HG03097 (cell line): ENCODE measurements at regions not wholly inside any gene's neighbourhood (a gene's known extent, or its start where the extent isn't known, plus 50 kb on each side); places are given as distances from the start of the nearest gene placed in this dataset.

Experiments used
- ATAC-seq: cut with Tn5 transposase; IDR thresholded peaks from one replicate; pipeline ENCODE4 v1.9.1; 2021; ENCODE audit not compliant: unreplicated experiment, low FRiP score

DNA sequence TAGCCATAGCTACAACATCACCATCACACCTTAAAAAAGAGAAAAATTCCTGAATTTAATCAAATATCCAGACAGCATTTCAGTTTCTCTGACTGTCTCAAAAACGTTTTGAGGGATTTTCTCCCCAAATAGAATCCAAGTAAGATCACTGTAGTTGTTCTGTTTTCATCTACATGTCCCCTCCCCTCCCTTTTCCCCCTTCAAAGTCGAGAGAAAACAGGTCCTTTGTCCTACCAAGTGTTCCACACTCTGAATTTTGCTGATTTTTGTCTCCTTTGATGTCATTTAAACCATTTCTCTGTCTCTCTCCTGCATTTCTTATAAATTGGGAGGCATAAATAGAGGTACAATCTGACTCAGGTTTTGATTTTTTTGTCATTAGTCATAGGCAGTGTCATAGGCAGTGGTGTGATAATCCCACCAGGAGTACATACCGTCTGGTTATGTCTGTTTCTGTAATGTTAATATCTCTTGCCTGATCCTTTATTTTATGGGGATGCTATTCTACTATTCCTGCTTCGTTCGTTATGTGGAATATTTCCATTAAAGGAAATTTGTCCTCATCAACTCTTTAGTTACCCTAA is 348.6 kb downstream of the PTTG2 start:
- ATAC-seq: no peak

DNA sequence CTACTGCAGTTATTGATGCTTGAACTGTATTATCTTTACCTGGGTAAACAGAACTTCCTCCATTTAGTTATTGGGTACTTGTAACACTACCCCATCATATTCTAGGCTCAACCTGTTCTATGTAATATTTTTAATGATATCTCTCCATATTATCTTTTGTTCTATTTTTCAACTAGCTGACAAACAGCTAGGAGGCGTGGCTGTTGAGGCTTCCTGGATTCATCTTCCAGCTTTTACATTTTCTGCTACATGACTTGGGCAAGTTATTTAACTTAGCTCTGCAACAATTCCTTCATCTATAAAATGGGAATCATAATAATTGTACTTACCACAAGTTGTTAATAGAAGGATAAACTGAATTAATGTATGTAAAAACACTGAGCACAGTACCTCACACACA is 349.3 kb downstream of the PTTG2 start:
- ATAC-seq: no peak

DNA sequence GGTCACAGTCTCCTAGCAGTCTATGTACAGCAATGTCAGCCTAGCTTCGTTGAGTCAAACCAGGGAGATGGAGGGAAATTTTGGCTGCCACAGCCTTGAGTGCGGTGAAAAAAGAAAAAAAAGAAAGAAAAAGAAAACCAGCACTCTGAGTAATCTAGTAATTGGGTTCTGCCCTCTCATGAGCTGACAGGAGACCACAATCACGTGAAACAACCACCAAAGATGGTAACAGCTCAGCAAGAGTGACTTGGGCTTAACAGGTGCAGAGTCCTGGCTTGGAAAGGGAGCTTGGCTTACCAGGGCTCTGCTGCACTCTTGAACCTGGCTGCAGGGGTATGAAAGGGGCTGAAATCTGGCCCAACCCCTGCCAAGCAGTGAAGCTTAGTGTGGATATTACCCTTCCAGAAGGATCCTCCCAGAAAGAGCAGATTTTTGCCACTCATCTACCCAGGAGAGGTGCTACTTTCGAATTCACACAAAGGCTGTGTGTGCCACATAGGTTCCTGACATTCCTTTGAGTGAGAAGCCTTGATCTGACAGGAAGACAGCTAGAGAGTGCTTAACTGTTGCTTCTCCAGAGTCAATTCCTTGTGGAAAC is 350.3 kb downstream of the PTTG2 start:
- ATAC-seq: peak; percentile 84

DNA sequence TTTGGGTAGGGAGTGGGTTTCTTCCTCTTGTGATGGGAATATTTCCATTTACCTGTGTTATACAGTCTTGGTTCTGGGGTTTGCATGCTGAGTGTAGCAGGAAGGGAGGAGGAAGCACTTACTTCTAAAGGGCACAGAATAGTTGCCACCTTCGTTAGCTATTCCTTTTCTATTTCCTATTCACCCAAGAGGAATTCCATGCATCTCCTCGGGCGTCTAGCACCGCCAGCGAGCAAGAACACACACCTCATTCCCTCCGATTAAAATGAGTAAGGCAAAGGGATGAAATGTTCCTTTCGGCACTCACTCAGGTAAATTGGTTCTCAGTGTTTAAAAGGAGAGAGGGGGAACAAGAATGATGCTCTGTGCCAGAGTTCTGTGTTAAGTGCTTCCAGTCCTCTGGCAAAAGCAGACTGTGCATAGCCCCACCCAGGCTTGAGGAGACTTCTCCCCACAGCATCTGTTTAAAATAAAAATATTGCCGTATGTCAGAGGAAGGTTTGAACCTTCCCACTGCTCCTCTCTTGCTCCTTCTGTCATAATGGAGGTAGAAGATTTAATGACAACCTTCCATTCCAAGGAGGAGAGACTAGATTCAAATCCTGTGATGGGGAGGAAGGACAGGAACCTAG is 351.4 kb downstream of the PTTG2 start:
- no peak for ATAC-seq

DNA sequence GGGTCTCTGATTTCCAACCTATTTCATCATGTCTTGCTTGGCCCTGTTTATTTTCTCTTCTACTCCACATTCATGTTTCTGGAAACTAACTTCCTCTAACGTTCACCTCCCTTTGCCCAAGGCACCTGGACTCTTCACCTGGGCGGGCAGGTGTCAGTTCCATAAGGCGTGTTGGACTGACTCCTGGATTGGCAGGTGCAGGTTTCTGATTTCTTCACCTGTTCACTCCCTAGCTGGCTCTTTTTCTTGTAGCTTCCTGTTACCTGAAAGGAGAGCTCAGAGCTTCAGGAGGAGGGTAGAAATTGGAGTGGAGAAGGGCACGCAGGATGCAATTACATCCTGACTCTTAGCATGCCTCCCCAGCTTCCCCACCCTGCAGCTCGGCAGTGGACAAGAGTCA is 350.8 kb upstream of the KLF3 start:
- ATAC-seq: no peak

DNA sequence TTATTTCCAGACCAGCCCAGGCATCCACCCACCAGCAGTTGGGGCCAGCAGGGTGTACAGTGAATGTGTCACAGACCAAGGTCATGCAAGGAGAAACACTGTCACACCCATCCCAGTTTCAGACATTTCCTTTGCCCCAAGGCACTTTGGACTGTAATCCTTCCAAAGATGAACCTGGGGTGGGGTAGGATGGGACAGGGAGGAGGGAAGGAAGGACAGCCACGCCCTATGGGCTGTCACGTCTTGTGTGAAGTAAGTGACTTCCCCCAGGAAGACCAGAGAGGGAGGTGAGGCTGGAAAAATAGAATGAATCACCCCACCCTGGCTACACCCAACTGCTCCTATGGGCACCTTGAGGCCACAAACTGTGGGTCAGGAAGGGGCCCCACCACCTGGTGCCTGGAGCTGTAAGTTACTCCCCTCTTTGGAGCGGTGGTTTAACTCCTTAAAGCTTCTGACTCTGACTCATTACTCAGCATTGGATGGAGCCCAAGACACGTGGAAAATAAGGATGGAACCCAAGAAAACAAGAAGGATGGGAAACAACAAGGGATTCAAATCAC is 349.9 kb upstream of the KLF3 start:
- no peak for ATAC-seq

DNA sequence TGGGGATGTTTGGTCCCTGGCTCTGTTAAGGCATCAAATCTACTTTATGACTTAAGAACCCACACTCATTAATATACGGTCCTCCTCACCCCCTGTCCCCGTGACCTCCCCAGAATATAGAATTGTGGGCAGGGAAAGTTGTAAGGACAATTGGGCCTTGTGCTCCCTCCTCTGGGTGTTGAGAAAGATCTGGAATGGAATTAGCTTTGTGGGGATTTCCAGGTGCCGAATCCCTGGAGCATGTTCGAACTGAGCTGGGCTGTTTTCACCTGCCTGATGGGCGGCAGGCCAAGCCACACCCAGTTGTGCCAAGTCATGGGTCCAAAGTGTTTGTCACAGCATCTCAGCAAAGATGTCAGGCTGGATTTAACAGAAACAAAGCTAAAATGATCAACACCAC is 349.3 kb upstream of the KLF3 start:
- no peak for ATAC-seq

DNA sequence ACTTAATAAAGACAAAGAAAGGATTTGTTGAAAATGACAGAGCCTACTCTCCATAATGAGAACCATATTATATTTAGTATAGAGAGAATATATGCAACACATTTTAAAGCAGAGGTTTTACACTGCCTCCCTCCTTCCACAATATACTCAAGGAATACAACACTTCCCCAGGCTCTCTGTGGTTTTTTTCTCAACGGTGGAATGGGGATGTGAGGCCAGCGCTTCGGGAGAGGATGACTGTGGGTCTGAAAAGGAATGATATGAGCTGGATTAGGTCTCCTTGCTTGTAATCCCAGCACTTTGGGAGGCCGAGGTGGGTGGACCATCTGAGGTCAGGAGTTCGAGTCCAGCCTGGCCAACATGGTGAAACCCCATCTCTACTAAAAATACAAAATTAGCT is 348.7 kb upstream of the KLF3 start:
- no peak for ATAC-seq

DNA sequence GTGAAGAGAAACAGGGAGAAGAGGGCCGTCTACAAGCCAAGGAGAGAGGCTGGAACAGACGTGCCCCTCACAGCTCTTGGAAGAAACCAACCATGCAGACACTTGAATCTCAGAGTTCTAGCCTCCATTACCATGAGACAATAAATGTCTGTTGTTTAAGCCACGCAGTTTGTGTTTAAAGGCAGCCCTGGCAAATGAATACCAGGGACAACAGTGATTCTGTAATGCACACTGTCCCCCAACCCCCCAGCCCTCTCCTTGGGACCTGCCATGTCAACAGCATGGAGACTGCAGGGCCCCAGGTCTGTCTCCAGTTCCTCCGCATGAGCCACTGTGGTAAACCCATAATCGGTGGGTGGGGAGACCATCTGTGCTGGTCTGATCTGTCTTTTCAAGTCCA is 348.0 kb upstream of the KLF3 start:
- ATAC-seq: no peak

DNA sequence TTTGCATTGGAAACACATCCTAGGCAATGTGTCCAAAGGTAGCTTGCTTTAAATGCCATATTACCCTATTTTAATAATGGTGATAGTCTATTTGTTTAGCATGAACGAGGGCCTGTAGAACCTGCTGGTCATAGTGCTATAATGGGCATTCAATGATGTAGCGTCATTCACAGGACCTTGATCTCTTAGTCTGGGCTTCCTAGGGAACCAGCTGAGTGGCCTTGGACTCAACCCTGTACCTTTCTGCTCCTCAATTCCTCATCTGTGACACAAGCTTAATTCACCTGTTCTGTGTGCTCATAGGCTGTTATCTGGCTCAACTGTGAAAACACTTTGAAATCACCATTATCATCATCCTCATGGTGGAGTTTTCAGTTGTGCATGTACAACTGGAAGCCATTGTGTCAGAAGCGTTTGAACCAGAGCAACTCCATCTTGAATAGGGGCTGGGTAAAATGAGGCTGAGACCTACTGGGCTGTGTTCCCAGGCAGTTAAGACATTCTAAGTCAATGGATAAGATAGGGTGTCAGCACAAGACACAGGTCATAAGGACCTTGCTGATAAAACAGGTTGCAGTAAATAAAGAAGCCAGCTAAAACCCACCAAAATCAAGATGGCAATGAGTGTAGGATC is 346.8 kb upstream of the KLF3 start:
- ATAC-seq: no peak

DNA sequence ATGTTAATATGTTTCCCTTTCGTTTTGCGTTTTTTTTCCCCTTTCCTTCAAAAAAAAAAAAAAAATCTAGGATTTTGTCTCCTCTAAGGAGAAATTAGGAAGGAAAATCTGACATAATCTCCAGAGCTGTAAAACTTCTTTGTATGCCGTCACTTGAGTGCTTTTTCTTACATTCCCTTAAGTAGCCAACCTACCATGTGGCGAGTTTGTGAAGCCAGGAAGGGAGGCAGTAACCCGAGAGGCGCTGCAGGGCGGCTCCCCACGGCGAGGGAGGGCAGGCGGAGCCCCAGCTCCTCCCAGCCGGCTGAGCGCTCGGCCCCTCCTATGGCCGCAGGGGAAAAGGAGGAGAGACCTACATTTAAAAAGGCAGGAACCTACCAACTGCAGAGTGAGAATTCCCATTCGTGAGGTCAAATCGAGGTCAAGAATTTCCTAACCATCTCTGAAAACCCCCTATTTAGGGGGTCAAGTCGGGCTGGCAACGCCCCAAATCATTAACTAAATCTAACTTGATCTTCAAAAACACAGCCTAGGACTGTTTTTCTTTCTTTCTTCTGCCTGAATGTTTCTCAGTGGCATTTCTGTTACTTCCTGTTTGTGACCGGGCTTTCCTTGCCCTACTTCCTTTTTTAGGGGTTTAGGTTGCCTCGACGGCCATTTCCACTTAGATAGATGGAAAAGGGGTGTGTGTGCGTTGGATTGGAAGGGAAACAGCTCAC is 345.1 kb upstream of the KLF3 start:
- peak; percentile 93 for ATAC-seq

DNA sequence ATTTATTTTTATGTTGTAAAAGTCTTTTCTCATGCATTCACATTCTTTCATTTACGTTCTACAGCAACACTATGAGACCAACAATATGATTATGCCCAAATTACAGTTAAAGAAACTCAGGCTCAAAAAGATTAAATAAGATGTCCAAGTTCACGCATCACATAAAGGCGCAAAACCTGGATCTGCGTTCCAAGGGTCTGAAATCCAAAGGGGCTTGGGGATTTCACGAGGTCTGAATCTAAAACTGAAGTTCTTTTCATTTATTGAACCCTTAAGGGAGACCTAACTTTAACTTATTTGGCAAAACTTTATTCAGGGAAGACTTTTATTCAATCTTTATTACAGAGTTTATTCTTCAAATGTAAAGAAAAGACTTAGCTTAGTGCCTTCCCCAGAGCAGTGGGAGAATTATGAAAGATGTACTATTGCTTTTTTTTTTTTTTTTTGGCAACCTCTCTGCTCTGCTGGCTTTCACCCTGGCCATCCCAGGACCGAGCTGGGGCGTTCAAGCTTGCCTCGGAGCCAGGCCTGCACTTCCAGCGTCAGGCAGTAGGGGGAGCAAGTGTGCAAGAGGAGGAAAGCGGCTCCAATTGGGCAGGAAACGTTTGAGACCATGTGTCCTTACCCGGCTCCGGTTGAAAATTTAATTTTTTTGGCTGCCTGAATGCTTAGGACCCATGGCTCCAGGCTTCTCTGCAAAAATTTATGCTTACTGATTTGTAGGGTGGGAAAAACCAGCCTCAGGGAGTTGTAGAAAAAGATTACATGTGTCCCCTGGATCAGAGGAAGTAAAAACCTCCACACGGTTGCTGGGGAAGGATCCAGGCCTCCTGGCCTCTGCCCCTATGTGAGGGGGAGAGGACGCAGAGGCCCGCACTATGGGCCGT is 344.3 kb upstream of the KLF3 start:
- peak; percentile 46 for ATAC-seq

DNA sequence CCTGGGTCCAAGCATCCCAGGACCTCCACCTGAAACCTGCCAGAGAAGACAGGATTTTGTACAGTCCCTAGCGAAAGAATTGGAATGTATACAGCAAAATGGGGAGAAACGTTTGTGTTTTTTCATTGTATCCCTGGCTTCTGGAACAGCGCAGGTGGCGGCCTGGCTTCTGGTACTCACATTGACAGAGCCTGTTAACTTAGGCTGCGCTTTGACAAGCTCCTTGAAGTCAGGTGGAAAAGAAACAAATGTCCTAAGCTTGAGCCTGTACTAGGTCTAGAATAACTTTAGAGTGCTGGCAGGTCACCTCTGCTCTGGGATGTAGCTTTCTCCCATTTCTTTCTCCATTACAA is 343.7 kb upstream of the KLF3 start:
- no peak for ATAC-seq

DNA sequence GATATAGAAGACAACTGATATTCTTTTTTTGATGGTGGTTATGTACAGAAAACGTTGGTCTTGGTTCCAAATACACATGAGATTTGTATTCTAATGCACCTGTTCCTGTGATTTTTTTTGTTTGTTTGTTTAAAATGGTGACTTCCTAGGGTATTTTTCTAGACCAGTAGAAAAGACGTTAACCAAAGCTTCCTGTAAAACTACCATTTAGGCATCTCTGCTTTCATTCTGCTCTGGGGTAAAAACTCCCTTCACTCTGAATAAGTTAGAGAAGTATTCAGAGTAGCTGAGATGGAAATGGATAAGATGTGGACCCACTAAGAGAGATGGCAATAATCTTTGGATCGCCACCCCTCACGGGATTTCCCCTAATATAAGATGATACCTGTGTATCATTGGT is 343.2 kb upstream of the KLF3 start:
- no peak for ATAC-seq

DNA sequence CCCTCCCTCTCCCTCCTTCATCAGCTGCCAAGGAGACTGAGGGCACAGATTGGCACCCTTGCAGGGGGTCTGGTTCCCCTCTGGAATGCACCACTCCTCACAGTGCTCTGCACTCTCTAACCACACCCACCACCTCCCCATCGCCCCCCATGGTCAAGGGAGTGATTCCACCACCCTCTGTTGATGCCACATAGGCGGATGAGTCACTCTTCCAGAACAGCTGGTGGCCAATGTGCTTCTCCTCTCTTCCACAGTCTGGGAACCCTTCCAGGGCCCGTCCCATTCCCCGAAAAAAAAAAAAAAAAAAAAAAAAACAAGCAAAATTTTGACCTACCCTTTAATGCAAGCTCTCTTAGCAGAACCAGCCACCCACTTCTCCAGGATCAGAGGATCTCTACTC is 341.3 kb upstream of the KLF3 start:
- ATAC-seq: no peak

DNA sequence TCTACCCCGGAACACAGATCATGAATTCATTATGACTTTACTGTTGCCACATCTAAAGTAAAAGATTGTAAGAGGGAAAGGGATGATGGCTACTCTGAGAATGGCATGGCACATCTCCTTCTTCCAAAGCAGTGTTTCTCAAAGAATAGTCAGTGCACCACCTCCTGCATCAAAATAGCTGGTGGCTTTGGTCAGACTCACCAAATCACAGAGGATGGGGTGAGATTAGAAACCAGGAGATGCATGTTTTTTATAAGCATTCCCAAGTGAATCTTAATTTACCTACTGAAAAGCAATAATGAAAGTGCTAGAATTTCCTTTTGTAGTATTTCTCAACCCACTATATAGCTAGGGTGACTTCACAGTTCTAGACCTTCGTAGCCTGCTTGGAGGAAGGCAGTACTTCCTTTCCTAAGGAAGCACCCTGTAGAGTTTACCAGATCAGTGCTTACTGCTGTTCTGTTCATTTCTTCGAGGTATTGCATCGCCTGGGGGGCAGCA is 340.8 kb upstream of the KLF3 start:
- ATAC-seq: no peak

DNA sequence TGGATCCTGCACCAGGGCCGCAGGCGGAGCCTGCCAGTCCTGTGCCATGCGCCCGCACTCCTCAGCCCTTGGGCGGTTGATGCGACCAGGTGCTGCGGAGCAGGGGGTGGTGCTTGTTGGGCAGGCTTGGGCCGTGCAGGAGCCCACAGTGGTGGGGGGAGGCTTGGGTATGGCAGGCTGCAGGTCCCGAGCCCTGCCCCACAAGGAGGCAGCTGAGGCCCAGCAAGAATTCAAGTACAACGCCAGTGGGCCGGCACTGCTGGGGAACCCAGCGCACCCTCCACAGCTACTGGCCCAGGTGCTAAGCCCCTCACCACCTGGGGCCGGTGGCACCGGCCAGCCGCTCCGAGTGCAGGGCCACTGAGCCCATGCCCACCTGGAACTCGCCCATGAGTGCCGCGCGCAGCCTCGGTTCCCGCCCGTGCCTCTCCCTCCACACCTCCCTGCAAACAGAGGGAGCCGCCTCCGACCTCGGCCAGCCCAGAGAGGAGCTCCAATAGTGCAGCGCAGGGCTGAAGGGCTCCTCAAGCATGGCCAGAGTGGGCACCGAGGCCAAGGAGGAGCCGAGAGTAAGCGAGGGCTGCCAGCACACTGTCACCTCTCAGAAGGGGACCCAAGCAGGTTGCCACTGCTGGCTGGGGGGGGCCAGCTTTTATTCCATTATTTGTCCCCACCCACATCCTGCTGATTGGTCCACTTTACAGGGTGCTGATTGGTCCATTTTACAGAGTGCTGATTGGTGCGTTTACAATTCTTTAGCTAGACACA is 339.0 kb upstream of the KLF3 start:
- ATAC-seq: no peak

DNA sequence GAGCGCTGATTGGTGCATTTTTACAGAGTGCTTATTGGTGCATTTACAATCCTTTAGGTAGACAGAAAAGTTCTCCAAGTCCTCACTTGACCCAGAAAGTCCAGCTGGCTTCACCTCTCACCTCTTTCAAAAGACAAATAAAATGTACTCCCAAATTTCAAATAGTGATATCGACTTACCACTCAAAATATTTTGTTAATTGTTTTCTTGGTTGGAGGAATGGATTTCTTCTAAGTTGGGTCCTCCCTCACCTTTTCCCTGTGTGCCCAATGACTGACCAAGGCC is 338.4 kb upstream of the KLF3 start:
- ATAC-seq: no peak

DNA sequence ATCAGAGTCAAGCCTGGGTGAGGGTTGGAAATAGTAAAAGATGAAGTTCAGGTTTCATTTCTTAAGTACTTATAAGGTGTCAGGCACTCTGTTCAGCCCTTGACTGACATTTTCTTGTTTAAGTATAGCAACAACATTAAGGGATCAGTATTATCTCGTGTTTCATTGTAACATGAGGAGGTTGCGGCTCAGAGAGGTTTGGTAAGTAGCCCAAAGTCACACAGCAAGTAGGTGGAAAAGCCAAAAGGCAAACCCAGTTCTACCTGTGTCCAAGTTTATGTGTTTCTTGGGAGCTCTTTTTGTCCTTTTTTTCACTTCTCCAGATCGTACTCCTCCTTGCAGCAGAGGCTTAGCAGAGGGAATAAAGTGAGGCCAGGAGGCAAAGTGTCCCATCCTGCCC is 337.5 kb upstream of the KLF3 start:
- no peak for ATAC-seq

DNA sequence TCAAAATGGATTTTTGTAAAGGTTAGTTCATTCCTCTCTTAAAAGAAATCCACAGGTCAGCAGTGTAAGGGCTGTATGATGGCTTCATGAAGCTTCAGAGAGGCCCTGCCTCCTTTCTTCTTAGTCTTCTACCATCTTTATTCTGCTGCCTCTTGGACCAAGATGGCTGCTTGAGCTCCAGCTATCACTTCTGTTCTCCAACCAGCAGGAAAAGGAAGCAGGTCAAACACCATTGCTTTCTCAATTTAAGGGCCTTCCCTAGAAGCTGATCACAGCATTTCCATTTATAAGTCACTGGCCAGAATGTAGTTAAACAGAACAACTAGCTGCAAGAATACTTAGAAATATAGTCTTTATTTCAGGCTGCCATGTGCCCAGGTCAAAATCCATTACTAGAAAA is 336.8 kb upstream of the KLF3 start:
- no peak for ATAC-seq
